Spleen (tissue), 7 donors: ENCODE measurements at regions not wholly inside any gene's neighbourhood (a gene's known extent, or its start where the extent isn't known, plus 50 kb on each side); places are given as distances from the start of the nearest gene placed in this dataset.

Source experiments
- CTCF ChIP-seq, 11 experiments: fragments of 200-600 bp in 7 of 11; fragments of 450-650 bp in 4 of 11; sonication (generic) in 4 of 11; IDR thresholded peaks in 8 of 11; conservative IDR thresholded peaks in 3 of 11; 1 replicate in 7 of 11; 2 replicates in 4 of 11; pipeline versions ENCODE4 v1.4.0 to v1.8.0; 2016 to 2021; ENCODE audit warnings: antibody characterized with exemption in 11 of 11, inconsistent platforms in 4 of 11, mild to moderate bottlenecking in 1 of 11
- POLR2A ChIP-seq, 3 donors: fragments of 450-650 bp; IDR thresholded peaks; one replicate each; pipeline ENCODE4 v1.5.1; 2017; ENCODE audit warnings: antibody characterized with exemption in 3 of 3, mild to moderate bottlenecking in 1 of 3
- POLR2AphosphoS5 ChIP-seq, 3 donors: sonication (generic); formaldehyde crosslinking; IDR thresholded peaks; one replicate each; pipeline ENCODE4 v1.5.1; 2017; ENCODE audit warnings: antibody characterized with exemption in 3 of 3
- donor health status: DM: no; HTN: no; CAD: no; lungs with moderate emphysema.
- donor health status: DM: no; HTN: no; CAD: no.
- donor health status: DM: no; HTN: no; CAD: no.

DNA sequence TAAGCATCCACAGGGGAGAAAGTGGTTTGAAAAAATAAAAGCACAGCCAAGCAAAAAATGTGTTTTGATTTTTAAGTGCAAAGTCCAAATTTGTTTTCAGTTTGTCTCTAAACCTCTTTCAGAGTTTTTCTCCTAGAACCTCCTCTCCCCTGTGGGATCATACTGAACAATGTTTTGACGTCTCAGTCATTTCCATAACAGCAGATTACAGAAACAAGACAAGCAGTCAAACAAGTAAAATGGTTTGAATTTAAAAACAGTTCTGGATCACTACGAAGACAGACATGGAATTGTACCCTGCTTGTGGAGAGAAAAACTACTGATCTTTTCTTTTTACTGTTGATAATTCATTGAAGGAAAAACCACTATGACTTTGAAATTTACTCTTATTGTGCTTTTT lies 245.7 kb upstream of the CNTN4 start:
- no peak for TF ChIP-seq CTCF (IDR thresholded peaks at IDR 0.05 in 8 of 11, conservative IDR thresholded peaks at IDR 0.05 in 3 of 11)
- no peak for TF ChIP-seq POLR2A (IDR thresholded peaks at IDR 0.05)
- TF ChIP-seq POLR2AphosphoS5 (IDR thresholded peaks at IDR 0.05): no peak
